ENCODE measurements at regions not wholly inside any gene's neighbourhood (a gene's known extent, or its start where the extent isn't known, plus 50 kb on each side); places are given as distances from the start of the nearest gene placed in this dataset.

DNA sequence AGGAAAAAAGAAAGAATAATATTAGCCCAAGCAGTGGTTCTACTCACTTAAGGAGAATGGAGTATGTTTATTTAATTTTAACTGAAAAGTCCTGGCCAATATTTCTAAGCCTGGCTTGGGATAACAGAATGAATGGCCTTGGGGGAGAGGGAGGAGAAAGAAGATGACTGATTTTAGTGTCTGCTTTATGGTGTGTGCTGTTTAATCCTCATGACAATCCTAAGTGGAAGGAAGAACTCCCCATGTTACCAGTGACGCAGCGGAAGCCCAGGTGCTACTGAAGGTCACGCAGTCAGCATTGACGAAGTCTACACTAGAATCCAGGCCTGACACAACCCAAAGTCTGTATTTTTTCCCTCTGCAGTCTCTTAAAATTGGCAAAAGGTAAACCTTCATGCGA lies 50.5 kb downstream of the PALM2AKAP2 start:
- DNase-seq (ENCODE audit: low read depth, low spot score), result no peak

DNA sequence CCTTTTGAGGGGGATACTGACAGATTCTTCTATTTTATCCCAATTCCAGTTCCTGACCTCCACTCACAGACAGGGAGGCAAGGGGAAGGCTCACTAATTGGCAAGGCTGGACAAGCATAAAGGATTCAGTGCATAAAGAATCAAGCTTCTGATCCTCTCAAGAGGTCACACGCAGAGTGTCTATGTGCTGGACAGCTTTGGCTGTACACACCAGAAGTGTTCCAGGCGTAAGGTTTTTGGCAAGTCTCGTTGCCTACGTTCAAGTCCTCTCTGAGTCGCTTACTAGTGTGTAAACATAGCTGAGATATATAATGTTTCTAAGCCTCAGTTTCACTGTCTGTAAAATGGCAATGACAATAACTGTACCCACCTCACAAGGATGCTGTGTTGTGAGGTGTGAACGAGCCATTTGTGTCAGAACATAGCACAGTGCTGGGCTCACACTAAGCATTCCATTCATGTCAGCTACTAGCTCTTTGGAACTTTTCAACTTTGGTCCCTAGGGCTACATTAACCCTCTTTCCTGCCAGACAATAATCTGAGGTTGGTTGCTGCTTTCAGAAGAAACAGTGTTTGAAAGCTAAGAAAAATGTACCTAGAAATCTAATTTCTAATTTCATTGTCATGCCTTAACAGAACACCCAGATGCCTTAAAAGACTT lies 52.1 kb downstream of the PALM2AKAP2 start:
- no peak for DNase-seq (ENCODE audit: low read depth, low spot score)

DNA sequence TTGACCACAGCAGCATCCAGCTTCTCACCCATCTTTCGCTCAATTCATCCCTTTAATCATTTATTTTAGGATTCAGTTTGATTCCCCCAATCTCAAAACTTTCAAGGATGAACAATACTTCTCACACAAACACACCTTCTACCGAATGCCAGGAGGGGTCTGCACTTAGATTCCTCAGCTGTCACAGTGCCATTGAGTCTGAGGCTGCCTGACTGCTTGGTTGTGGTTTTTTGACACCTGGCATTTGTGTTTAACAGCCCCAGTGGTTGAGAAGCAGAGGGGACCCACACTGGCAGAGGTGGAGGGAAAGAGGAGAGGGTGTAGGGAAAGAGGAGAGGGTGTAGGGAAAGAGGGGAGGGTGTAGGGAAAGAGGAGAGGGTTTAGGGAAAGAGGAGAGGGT lies 54.9 kb downstream of the PALM2AKAP2 start:
- no peak for DNase-seq (ENCODE audit: low read depth, low spot score)

DNA sequence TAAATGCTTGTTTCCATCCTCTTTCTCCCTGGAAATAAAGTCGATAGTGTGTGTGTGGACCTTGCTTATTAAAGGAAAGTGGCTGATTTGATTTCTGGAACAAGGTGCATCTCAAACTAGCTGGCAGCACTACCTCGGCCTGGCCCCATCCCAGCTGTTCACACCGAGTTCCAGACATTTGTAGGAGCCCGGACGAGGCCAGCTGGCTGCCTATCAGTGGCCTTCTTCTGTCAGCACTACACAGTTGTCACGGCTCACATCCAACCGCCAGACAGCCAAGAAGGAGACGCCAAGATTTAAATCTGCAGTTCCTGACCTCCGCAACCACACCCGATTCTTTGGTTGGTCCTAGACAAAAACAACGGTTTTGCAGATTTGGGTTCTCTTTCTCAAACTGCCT lies 63.6 kb downstream of the PALM2AKAP2 start:
- DNase-seq (ENCODE audit: low read depth, low spot score), result no peak

DNA sequence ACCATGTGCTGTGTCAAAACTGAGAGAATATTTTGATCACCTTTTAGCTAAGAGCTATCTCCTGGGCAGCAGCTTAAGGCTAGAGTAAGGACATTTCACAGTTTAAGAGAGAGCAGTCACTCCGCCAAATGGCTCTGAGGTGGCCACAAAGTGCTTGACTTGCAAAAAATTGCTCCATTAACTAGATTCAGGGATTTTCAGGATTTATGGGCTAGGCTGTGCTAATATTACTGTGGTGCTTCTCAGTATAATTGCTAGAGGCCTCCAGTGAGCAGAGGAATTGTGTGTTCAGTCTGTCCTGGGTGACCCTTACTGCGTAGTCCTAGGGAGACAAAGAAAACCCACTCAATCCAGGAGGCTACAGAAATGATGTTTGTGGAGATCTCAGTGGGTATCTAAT lies 65.2 kb downstream of the PALM2AKAP2 start:
- DNase-seq (ENCODE audit: low read depth, low spot score), result no peak

DNA sequence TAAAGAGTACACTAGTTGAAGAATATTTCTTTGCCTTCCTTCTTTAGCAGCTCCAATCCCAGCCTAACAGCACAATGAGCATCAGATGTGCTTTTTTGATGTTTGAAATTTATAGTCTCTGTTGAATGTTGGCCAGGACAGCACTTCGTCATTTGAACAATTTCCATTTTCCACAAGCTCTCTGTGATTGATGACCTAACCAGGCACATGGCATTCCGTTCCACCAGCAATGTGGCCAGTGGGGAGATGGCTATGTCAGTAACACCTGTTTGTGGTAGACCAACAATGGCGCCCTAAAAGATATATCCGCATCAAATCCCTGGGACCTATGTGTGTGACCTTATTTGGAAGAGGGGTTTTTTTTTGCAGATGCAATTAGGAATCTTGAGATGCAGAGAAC lies 66.8 kb downstream of the PALM2AKAP2 start:
- DNase-seq (ENCODE audit: low read depth, low spot score), result no peak

DNA sequence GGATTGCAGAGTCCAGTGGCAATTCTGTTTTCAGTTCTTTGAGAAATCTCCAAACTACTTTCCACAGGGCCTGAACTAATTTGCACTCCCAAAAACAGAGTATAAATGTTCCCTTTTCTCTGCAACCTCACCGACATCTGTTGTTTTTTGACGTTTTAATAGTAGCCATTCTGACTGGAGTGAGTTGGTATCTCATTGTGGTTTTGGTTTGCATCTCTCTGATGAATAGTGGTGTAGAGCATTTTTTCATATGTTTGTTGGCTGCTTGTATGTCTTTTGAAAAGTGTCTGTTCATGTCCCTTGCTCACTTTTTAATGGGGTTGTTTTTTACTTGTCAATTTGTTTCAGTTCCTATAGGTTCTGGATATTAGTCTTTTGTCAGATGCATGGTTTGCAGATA lies 72.6 kb downstream of the PALM2AKAP2 start:
- DNase-seq (ENCODE audit: low read depth, low spot score), result no peak

DNA sequence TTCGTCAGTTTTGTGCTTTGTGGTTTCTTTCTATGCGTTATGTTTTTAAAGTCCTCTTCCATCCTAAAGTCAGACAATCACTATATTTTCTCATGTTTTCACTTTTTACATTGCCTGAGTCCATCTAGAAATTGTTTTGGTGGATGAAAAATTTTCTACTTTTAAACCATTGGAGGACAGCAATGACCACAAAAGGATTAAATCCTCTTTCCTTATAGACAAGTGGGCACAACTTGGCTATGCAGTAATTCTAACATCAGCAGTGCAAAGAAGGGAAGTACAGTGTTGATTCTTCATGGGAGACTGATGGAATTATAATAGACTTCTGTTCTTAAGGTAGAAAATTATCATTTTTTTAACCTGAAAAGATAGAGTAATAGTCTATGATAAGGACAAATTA lies 75.5 kb downstream of the PALM2AKAP2 start:
- no peak for DNase-seq (ENCODE audit: low read depth, low spot score)

DNA sequence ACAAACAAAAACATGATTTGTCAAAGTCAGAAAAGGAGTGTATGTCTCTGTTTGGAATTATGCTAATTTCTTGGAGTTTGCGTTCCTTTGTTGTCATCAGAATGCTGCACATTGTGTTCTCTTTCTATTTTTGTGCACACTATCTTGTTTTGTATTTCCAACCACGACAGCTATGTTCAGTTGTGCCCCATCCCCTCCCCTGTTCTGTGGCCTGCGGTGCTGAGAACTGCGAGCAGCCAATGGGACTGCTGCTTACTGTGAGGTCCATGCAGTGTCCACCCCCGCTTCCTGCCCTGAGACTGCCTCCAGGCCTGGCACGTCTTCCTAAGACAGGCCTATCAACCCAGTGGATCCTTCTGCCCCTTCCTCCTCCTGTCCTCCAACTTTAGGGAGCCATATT lies 76.8 kb downstream of the PALM2AKAP2 start:
- no peak for DNase-seq (ENCODE audit: low read depth, low spot score)

DNA sequence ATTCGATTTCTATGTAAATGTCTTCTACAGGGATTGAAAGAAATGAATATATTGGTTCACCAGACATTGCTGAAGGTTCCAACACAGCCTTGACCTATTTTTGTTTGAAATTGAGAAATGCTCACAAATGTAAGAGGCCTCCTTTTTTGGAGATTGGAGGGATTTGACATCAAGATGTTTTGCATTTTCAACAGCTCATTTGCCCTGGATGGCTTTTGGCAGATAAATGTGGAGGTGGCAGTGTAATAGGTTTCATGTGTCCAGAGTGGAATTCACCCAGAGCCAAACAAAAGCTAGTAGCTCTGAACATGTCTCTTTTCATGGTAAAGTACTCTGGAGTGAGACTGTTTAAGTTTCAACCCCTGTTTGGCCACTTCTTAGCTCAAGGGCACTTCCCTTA lies 77.3 kb downstream of the PALM2AKAP2 start:
- no peak for DNase-seq (ENCODE audit: low read depth, low spot score)

DNA sequence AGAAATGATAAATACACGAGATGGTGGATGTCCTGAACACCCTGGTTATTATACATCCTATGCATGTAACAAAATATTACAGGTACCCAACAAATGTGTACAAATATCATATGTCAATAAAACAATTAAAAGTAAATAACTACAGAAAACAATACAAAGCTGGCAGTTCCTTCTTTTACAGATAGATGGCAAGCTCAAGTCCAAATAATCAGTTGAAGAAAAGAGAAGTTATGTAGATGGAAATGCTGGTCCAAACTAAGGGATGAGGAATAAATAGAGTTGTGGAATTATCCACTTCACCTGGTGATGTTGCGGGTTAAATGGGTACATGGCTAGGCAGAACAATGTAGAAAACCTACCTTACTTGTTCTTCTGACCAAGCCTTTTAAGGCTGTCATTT lies 79.4 kb downstream of the PALM2AKAP2 start:
- DNase-seq (ENCODE audit: low read depth, low spot score), result no peak

DNA sequence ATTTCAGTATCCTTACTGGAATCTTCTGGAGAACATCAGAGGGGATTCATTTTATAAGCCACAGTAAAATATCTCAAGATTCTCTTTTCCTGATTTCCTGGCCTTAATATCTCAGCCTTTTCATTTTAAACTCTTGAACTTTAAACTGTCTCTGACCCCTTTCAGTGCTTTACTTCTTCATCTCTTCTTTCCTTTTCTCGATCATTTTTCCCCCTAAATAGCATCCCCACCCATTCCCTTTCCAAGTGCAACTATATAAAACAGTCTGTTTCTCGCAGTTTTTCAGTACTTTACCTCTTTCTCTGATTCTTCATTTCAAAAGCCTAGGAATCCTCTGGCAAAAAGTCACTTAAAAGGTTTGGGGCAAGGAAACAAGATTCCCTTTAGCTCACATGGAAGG lies 80.5 kb downstream of the PALM2AKAP2 start:
- DNase-seq (ENCODE audit: low read depth, low spot score), result no peak

DNA sequence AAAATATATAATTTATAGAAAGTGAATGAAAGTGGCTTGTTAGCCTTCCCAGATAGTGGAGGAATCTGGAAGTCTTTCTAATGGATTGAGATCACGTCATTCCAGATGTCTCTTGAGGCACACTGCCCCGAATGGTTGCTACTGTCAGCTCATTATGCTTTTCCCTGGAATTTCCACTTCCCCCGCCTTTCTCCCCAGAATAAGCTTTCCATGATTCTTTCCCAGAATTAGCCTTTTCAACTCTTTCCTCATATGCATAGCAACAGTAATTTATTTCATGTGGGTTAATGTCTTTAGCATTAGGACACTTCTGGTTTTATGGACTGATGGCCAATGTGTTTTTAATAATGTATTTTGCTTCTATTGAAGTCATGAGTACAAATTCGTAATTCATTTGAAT lies 81.5 kb downstream of the PALM2AKAP2 start:
- no peak for DNase-seq (ENCODE audit: low read depth, low spot score)

DNA sequence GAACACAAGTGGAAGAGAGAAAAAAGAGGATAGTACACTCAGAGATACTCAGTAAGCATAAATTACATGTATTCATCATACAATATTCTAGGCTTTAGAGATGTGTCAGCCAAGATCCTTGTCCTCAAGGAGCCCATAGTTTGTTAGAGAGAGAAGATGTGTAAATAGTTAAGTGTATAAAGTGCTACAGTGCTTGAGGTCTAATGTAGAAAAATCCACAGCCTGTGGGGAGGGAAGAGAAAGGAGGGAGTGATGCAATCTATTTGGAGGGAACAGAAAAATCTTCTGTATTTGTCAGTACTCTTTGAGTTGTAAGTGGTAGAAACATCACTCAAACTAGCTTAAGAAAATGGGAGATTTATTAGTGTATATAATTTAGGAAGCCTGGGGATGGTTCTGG lies 81.9 kb downstream of the PALM2AKAP2 start:
- DNase-seq (ENCODE audit: low read depth, low spot score), result no peak

DNA sequence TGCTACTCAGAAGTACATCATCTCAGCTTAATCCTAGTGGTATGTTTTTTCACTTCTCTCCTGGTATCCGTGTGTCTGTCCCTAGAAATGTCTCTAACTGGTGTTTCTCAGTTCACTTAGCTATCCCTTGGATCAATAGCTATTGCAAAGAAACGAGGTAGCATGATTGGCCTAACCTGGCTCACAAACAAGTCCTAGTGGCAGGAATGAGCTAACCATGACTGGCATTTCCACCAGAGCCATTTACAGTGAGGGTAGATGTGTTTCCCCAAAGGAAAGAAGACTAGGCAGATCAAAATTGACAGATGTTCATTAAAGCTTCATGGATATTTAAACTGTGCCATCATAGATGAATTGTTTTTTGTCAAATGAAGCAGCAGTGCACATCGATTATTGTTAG lies 82.5 kb downstream of the PALM2AKAP2 start:
- no peak for DNase-seq (ENCODE audit: low read depth, low spot score)

DNA sequence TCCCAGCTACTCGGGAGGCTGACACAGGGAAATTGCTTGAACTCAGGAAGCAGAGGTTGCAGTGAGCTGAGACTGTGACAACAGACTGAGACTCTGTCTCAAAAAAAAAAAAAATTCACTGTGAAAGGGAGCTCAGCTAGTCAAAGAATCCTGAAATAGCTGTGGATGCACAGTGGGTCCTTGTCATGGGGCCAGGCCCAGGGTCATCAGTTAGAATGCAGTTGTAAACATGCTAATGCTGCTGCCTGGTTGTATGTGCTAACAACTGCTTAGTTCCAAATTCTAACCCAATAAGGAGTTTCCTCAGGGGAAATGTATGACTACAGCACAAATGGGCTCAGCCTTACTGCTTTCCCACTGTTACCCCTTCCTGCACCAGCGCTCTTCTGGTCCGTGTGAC lies 84.0 kb downstream of the PALM2AKAP2 start:
- no peak for DNase-seq (ENCODE audit: low read depth, low spot score)

DNA sequence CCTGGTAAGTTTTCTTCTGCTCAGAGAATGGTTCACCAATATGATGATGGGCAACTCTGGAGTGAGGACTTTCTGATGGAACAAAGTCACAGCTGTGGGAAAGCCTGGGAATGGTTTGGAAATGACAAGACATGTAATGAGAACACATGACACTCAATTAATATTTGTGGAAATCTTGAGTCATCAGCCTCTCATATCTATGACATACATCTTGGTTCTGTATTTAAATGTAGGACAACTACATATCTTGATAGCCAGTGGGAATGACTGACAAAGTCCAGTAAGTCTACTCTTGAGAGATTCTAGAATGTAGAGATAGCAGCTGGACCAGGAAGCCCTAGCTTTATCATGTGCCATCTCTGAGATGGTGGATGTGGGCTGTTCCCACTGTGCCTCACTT lies 85.5 kb downstream of the PALM2AKAP2 start:
- no peak for DNase-seq (ENCODE audit: low read depth, low spot score)

DNA sequence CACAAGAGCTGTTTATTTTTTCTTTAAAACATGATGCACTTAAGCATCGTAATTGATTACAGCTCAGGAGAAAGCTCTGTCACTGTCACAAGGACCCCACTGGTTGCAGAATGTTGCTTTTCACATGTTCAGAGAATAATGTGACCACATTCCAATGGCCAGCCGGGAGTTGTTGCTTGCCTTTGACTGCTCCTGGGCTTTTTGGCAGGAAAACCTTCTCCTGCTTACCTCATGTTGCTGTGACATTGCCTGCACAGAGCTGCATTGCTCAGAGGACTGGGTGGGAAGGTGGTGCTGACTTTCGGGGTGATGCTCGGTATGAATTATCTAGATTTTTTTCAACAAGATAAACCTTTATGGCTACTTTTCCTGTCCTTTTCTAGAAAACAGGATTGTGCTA lies 88.2 kb downstream of the PALM2AKAP2 start:
- no peak for DNase-seq (ENCODE audit: low read depth, low spot score)

DNA sequence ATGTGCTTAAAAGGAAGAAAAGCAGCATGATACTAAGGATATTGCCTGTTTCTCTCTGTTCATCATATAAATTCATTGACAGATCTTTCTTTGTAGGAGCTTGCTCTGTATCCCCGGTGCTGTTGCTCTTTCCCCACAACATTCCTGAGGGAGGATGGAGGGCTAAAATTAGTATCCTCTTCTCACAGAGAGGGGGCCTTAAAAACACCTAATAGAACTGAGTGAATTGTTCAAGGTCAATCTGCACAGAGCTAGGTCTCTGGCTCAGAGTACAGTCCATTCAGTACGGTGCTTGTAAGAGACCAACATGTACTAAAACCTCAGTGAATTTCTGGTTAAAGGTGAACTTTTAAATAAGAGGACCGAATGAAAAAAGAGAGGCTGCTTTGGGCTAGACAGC lies 88.7 kb downstream of the PALM2AKAP2 start:
- DNase-seq (ENCODE audit: low read depth, low spot score), result no peak

DNA sequence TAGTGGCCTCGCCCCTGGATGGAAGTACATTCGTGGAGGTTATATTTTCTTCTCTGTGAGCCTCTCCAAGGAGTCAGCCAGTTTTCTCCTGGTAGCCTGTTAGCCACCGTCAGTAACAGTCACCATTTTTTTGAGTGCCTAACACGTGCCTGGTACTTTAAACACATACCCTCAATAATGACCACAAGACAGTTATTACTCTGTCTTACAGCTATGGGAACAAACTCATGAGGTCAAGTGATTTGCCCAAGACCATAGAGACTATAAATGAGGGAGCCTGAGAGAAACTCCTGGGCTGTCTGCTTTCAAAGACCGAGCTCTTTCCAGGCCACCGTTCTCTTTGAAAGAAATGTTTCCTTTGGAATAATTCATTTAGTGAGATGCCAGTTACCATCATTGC lies 90.4 kb downstream of the PALM2AKAP2 start:
- no peak for DNase-seq (ENCODE audit: low read depth, low spot score)

DNA sequence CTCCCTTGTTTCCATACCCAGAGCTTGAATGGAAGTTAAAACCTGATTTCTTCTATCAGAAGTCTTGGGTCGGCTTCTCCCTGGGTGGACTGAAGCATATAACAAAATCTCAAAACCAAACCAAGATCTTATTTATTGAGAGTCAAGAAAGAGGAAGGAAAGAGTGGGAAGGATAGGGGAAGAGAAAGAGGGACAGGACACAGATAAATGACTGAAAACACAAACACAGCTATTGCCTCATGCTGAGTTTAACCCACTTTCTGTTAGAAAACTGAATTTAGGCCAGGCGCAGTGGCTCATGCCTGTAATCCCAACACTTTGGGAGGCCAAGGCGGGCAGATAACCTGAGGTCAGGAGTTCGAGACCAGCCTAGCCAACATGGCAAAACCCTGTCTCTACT lies 92.9 kb downstream of the PALM2AKAP2 start:
- DNase-seq (ENCODE audit: low read depth, low spot score), result no peak

DNA sequence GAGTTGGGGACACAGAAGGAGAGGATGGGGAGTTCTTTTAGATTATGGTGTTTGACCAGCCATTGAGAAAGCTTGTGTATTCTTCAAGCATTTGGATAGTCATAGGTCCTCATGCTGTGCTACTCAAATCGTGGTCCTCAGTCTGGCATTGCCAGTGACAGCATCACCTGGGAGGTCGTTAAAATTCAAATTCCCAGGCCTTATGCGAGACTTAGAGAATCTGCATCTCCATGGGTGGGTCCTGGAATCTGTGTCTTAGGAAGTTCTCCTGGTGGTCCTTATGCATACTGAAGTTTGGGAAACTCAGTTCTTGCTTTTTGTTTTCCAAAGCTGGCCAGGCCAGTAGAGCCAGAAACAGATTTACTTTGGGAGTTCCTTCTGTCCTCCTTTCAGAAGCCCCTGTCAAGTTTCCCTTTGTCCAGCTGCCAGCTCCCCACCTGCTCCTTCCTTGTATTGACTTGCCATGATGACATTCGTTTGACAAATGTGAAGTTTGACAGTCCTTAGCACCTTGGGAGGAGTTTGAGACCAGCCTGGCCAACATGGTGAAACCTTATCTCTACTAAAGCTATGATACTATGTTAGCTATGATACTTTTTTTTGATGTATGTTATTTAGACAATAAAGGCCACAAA lies 95.6 kb downstream of the PALM2AKAP2 start:
- no peak for DNase-seq (ENCODE audit: low read depth, low spot score)

DNA sequence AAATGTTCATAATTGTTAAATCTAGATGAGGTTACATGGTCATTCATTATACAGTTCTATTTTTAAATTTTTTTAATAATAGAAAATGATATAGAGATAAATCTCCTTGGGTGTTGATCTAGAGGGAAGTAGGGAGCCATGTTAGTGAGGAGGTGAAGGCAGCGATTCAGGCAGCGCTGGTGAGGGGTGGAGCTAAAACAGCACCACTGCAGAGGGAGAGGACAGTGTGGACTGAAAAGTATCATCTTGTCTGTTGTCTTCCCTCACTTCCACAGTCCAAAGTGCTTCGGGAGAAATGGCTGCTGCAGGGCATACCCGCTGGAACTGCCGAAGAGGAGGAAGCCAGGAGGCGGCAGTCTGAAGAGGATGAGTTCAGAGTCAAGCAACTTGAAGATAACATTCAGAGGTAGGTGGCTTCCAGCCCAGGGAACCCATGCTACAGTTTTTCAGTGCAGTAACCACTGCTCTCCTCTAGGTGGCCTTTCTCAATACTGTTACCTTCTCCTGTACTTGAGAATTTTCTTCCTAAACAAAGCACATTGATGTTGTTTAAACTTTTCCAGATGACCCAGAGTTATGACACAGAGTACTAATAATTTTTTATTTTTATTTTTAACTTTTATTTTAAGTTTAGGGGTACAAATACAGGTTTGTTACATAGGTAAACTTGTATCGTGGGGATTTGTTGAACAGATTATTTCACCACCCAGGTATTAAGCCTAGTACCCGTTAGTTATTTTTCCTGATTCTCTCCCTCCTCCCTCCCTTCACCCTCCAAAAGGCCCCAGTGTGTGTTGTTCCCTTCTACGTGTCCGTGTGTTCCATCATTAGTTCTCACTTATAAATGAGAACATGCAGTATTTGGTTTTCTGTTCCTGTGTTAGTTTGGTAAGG lies 100.5 kb downstream of the PALM2AKAP2 start:
- DNase-seq (ENCODE audit: low read depth, low spot score), result no peak

Data from pulmonary artery endothelial cell (primary cell).